OCI-LY3 (cell line): ENCODE measurements at regions not wholly inside any gene's neighbourhood (a gene's known extent, or its start where the extent isn't known, plus 50 kb on each side); places are given as distances from the start of the nearest gene placed in this dataset.

Experiments used
- EZH2phosphoT487 ChIP-seq: fragments of 200-600 bp; shearing (Covaris generic); IDR thresholded peaks from 2 replicates; pipeline ENCODE4 v1.6.1; 2018; ENCODE audit warnings: antibody characterized with exemption, mixed run types, low read depth
- TF ChIP-seq, protein P1 (sequence below): fragments of 200-600, 300-600 bp; sonication (generic); IDR thresholded peaks from 2 replicates; pipeline ENCODE4 v1.5.1; 2014; ENCODE audit warnings: antibody characterized with exemption, low read length, low read depth

DNA sequence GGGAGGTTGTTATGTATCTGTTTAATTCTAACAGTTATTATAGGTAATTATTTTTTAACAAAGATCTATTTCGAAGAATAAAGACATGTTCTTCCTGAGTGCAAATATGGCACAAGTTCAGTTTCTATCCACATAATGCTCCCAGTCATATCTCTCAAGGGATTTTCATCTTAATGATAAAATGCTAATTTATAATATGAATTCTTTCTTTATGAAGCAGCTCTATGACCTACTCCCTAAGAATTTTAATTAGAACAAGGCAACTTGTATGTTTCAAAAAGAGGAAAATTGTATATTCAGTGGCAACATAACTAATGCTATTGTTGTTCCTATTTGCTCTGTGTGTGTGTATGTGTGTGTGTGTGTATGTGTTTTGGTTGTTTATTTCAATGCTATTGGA, 1222.1 kb upstream of the NCAM2 start:
- TF ChIP-seq, protein P1, sequence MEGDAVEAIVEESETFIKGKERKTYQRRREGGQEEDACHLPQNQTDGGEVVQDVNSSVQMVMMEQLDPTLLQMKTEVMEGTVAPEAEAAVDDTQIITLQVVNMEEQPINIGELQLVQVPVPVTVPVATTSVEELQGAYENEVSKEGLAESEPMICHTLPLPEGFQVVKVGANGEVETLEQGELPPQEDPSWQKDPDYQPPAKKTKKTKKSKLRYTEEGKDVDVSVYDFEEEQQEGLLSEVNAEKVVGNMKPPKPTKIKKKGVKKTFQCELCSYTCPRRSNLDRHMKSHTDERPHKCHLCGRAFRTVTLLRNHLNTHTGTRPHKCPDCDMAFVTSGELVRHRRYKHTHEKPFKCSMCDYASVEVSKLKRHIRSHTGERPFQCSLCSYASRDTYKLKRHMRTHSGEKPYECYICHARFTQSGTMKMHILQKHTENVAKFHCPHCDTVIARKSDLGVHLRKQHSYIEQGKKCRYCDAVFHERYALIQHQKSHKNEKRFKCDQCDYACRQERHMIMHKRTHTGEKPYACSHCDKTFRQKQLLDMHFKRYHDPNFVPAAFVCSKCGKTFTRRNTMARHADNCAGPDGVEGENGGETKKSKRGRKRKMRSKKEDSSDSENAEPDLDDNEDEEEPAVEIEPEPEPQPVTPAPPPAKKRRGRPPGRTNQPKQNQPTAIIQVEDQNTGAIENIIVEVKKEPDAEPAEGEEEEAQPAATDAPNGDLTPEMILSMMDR = no peak
- TF ChIP-seq EZH2phosphoT487 = no peak
